ENCODE measurements at regions not wholly inside any gene's neighbourhood (a gene's known extent, or its start where the extent isn't known, plus 50 kb on each side); places are given as distances from the start of the nearest gene placed in this dataset.
"Not testable (repeated sequence)": the region's sequence is repeated elsewhere in the genome, so short reads cannot be mapped to it uniquely, and the experiment has no call there.

- Mint-ChIP-seq H3K27ac (no peak overlapping the region), H3K9me3 (no peaks in the 10 kb centered on the region), H3K27me3 (ENCODE audit: low read depth) (peaks cover 32% of the 10 kb centered on the region), H3K4me3 (no peak overlapping the region), H3K4me1 (ENCODE audit: low read depth) (no peaks in the 10 kb centered on the region), H3K36me3 (ENCODE audit: low read depth) (no peaks in the 10 kb centered on the region)
- no peak for DNase-seq (ENCODE audit: low spot score)
These were observed 106.3 kb upstream of the IL12A start for GRCh38 chr3:159882367-159882766.

- no peak overlapping the region for H3K27ac Mint-ChIP-seq
- H3K36me3 Mint-ChIP-seq (ENCODE audit: low read depth), result no peaks in the 10 kb centered on the region
- no peaks in the 10 kb centered on the region for H3K4me1 Mint-ChIP-seq (ENCODE audit: low read depth)
- H3K4me3 Mint-ChIP-seq, result no peak overlapping the region
- H3K9me3 Mint-ChIP-seq, result no peaks in the 10 kb centered on the region
- H3K27me3 Mint-ChIP-seq (ENCODE audit: low read depth), result peaks cover 33% of the 10 kb centered on the region
- DNase-seq (ENCODE audit: low spot score), result no peak
These were observed 105.5 kb upstream of the IL12A start for GRCh38 chr3:159882790-159883779.

- no peaks in the 10 kb centered on the region for H3K9me3 Mint-ChIP-seq
- no peak overlapping the region for H3K4me3 Mint-ChIP-seq
- H3K4me1 Mint-ChIP-seq (ENCODE audit: low read depth), result no peaks in the 10 kb centered on the region
- no peaks in the 10 kb centered on the region for H3K36me3 Mint-ChIP-seq (ENCODE audit: low read depth)
- no peak for DNase-seq (ENCODE audit: low spot score)
- H3K27me3 Mint-ChIP-seq (ENCODE audit: low read depth), result peaks cover 37% of the 10 kb centered on the region
- no peak overlapping the region for H3K27ac Mint-ChIP-seq
These were observed 103.8 kb upstream of the IL12A start for GRCh38 chr3:159884661-159885402.

- Mint-ChIP-seq H3K4me1 (ENCODE audit: low read depth) (no peaks in the 10 kb centered on the region), H3K4me3 (no peak overlapping the region), H3K36me3 (ENCODE audit: low read depth) (no peaks in the 10 kb centered on the region), H3K27ac (no peak overlapping the region), H3K9me3 (no peaks in the 10 kb centered on the region), H3K27me3 (ENCODE audit: low read depth) (peaks cover 34% of the 10 kb centered on the region)
- DNase-seq (ENCODE audit: low spot score), result no peak
These were observed 102.6 kb upstream of the IL12A start for GRCh38 chr3:159886050-159886449.

GRCh38 chr3:159886530-159886929, 102.1 kb upstream of the IL12A start:
- H3K27me3 Mint-ChIP-seq (ENCODE audit: low read depth), result peaks cover 36% of the 10 kb centered on the region
- DNase-seq (ENCODE audit: low spot score); H3K36me3 Mint-ChIP-seq (ENCODE audit: low read depth); H3K27ac Mint-ChIP-seq; H3K4me1 Mint-ChIP-seq (ENCODE audit: low read depth); H3K9me3 Mint-ChIP-seq; H3K4me3 Mint-ChIP-seq: not testable (repeated sequence)

GRCh38 chr3:159887168-159887567, 101.5 kb upstream of the IL12A start:
- Mint-ChIP-seq H3K36me3 (ENCODE audit: low read depth) (no peaks in the 10 kb centered on the region), H3K9me3 (no peaks in the 10 kb centered on the region), H3K27me3 (ENCODE audit: low read depth) (peaks cover 39% of the 10 kb centered on the region), H3K4me1 (ENCODE audit: low read depth) (no peaks in the 10 kb centered on the region), H3K4me3 (no peak overlapping the region), H3K27ac (no peak overlapping the region)
- DNase-seq (ENCODE audit: low spot score), result no peak

- Mint-ChIP-seq H3K4me1 (ENCODE audit: low read depth) (no peaks in the 10 kb centered on the region), H3K27ac (no peak overlapping the region), H3K4me3 (no peak overlapping the region), H3K9me3 (no peaks in the 10 kb centered on the region), H3K36me3 (ENCODE audit: low read depth) (no peaks in the 10 kb centered on the region), H3K27me3 (ENCODE audit: low read depth) (peaks cover 37% of the 10 kb centered on the region)
- no peak for DNase-seq (ENCODE audit: low spot score)
These were observed 100.7 kb upstream of the IL12A start for GRCh38 chr3:159887911-159888310.

- H3K27me3 Mint-ChIP-seq (ENCODE audit: low read depth), result peaks cover 40% of the 10 kb centered on the region
- H3K4me3 Mint-ChIP-seq, result no peak overlapping the region
- H3K9me3 Mint-ChIP-seq, result no peaks in the 10 kb centered on the region
- no peak overlapping the region for H3K27ac Mint-ChIP-seq
- DNase-seq (ENCODE audit: low spot score), result no peak
- no peaks in the 10 kb centered on the region for H3K36me3 Mint-ChIP-seq (ENCODE audit: low read depth)
- no peaks in the 10 kb centered on the region for H3K4me1 Mint-ChIP-seq (ENCODE audit: low read depth)
These were observed 96.4 kb upstream of the IL12A start for GRCh38 chr3:159892171-159892795.

- Mint-ChIP-seq H3K36me3 (ENCODE audit: low read depth) (no peaks in the 10 kb centered on the region), H3K27ac (no peak overlapping the region), H3K27me3 (ENCODE audit: low read depth) (peaks cover 37% of the 10 kb centered on the region), H3K4me3 (no peak overlapping the region), H3K4me1 (ENCODE audit: low read depth) (no peaks in the 10 kb centered on the region), H3K9me3 (no peaks in the 10 kb centered on the region)
- no peak for DNase-seq (ENCODE audit: low spot score)
These were observed 95.8 kb upstream of the IL12A start for GRCh38 chr3:159892801-159893200.

- no peak for DNase-seq (ENCODE audit: low spot score)
- Mint-ChIP-seq H3K4me3 (no peak overlapping the region), H3K27ac (no peak overlapping the region), H3K27me3 (ENCODE audit: low read depth) (peaks cover 33% of the 10 kb centered on the region), H3K4me1 (ENCODE audit: low read depth) (no peaks in the 10 kb centered on the region), H3K9me3 (no peaks in the 10 kb centered on the region), H3K36me3 (ENCODE audit: low read depth) (no peaks in the 10 kb centered on the region)
These were observed 94.2 kb upstream of the IL12A start for GRCh38 chr3:159894386-159894785.

- no peak for DNase-seq (ENCODE audit: low spot score)
- H3K27me3 Mint-ChIP-seq (ENCODE audit: low read depth), result peaks cover 32% of the 10 kb centered on the region
- H3K27ac Mint-ChIP-seq, result no peak overlapping the region
- no peak overlapping the region for H3K4me3 Mint-ChIP-seq
- no peaks in the 10 kb centered on the region for H3K36me3 Mint-ChIP-seq (ENCODE audit: low read depth)
- H3K4me1 Mint-ChIP-seq (ENCODE audit: low read depth), result no peaks in the 10 kb centered on the region
- no peaks in the 10 kb centered on the region for H3K9me3 Mint-ChIP-seq
These were observed 93.2 kb upstream of the IL12A start for GRCh38 chr3:159895430-159895829.

- Mint-ChIP-seq H3K36me3 (ENCODE audit: low read depth) (no peaks in the 10 kb centered on the region), H3K27ac (no peak overlapping the region), H3K27me3 (ENCODE audit: low read depth) (peaks cover 36% of the 10 kb centered on the region), H3K9me3 (no peaks in the 10 kb centered on the region), H3K4me1 (ENCODE audit: low read depth) (no peaks in the 10 kb centered on the region), H3K4me3 (no peak overlapping the region)
- DNase-seq (ENCODE audit: low spot score), result no peak
These were observed 92.1 kb upstream of the IL12A start for GRCh38 chr3:159896543-159896942.

- Mint-ChIP-seq H3K9me3 (no peaks in the 10 kb centered on the region), H3K4me3 (no peak overlapping the region), H3K27ac (no peak overlapping the region), H3K27me3 (ENCODE audit: low read depth) (peaks cover 32% of the 10 kb centered on the region), H3K36me3 (ENCODE audit: low read depth) (no peaks in the 10 kb centered on the region), H3K4me1 (ENCODE audit: low read depth) (no peaks in the 10 kb centered on the region)
- no peak for DNase-seq (ENCODE audit: low spot score)
These were observed 91.1 kb upstream of the IL12A start for GRCh38 chr3:159897331-159898075.

Data from T-helper 2 cell treated with Interferon-gamma antibody and Interleukin-4, amounts not matched to agents 5 μg/mL and 100 μg/mL, for 36 hours (primary cell).